ENCODE measurements at regions not wholly inside any gene's neighbourhood (a gene's known extent, or its start where the extent isn't known, plus 50 kb on each side); places are given as distances from the start of the nearest gene placed in this dataset.
A peak's percentile ranks its signal among the peaks of the same experiment; 100 is the strongest.

DNA sequence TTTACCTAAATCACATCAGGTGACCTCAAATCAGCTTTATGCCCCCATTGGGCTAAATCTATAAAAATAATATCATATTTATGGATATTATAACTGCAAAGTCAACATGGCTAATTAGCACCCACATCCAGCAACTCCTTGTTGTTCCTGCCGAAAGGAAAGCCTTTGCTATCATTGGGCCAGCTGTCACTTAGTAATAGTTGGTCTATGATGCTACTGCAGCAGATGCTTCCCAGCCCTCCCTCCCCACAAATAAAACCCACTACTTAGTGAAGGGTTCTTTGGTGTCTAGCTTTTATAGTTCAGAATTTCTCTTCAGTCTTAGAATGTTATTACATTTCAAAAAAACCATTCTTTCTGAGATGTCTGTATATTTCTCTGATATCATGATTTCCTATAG, 116.9 kb upstream of the ENPEP start:
- TF ChIP-seq ZFX (IDR thresholded peaks at IDR 0.05; ENCODE audit: borderline replicate concordance), result no peak
- TF ChIP-seq, protein P1, sequence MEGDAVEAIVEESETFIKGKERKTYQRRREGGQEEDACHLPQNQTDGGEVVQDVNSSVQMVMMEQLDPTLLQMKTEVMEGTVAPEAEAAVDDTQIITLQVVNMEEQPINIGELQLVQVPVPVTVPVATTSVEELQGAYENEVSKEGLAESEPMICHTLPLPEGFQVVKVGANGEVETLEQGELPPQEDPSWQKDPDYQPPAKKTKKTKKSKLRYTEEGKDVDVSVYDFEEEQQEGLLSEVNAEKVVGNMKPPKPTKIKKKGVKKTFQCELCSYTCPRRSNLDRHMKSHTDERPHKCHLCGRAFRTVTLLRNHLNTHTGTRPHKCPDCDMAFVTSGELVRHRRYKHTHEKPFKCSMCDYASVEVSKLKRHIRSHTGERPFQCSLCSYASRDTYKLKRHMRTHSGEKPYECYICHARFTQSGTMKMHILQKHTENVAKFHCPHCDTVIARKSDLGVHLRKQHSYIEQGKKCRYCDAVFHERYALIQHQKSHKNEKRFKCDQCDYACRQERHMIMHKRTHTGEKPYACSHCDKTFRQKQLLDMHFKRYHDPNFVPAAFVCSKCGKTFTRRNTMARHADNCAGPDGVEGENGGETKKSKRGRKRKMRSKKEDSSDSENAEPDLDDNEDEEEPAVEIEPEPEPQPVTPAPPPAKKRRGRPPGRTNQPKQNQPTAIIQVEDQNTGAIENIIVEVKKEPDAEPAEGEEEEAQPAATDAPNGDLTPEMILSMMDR (IDR thresholded peaks at IDR 0.05), result no peak
- no peak overlapping the region for H3K27ac ChIP-seq

- TF ChIP-seq, protein P1 (IDR thresholded peaks at IDR 0.05), result no peak
- TF ChIP-seq ZFX (IDR thresholded peaks at IDR 0.05; ENCODE audit: borderline replicate concordance), result no peak
- H3K27ac ChIP-seq, result no peak overlapping the region
Observed at GRCh38 chr4:110357521-110357920, 118.4 kb upstream of the ENPEP start.

GRCh38 chr4:110354460-110354859, 121.5 kb upstream of the ENPEP start:
- TF ChIP-seq ZFX (IDR thresholded peaks at IDR 0.05; ENCODE audit: borderline replicate concordance), result no peak
- TF ChIP-seq, protein P1 (IDR thresholded peaks at IDR 0.05), result no peak

DNA sequence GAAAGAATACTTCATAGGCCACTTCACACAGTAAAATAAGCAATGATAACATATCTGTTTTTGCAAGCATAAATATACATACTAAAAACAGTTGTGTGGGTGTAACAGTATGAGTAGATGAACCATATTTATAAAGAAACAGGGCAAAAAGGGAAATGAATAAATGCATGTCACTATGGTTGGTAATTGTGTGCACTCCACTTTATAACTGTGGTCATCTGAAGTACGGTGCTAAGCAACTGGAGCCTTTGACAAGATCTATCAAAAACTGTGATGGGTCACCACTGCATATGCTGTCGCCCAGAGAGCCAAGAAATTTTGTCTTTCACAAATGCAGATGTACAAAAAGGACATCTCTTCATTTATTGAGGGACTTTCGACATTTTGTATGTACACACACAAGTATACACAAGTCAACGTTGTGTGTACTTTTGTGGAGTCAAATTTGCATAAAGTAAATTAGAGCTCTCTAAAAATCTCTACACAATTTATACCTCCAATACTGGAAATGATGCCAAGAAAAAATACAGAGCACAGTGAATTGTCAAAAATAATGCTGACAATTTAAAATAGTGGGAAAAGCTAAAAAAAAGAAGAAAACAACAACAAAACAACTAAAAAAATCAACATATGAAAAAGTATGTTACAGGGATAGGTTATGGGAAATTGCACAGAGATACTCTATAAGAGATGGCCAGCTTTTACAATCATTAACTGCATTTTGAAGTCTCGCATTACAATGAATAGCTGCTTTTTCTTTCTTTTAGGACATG, 123.1 kb upstream of the ENPEP start:
- H3K27ac ChIP-seq, result no peak overlapping the region
- TF ChIP-seq, protein P1 (IDR thresholded peaks at IDR 0.05), result no peak

More at GRCh38 chr4:110354460-110354859, 121.5 kb upstream of the ENPEP start:
- no peak overlapping the region for H3K27ac ChIP-seq

DNA sequence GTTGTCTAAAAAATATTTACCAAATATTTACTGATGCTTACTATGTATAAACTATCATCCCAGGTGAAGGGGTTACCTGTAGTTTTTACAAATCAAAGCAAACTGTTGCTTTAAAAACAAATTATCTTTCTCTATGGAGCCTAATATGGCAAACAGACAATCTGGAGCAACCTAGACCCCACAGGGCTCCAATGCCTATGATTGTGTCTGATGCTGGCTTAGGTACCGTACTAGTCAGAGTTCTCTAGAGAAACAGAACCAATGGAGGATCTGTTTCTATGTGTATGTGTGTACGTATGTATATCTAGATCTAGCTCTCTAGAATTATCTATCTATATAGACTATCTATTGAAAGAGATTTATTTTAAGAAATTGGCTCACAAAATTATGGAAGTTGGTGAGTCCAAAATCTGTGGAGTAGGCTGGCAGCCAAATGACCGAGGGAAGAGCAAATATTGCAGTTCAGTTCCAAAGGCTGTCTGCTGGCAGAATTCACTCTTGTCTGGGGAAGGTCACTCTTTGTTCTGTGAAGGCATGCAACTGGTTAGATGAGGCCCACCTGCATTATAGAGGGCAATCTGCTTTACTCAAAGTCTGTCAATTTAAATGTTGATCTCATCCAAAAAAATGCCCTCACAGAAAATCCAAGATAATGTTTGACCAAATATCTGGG, 127.1 kb upstream of the ENPEP start:
- H3K27ac ChIP-seq, result no peak overlapping the region
- TF ChIP-seq ZFX (IDR thresholded peaks at IDR 0.05; ENCODE audit: borderline replicate concordance), result no peak

GRCh38 chr4:110347805-110348204, 128.2 kb upstream of the ENPEP start:
- TF ChIP-seq, protein P1 (IDR thresholded peaks at IDR 0.05), result no peak
- no peak for TF ChIP-seq ZFX (IDR thresholded peaks at IDR 0.05; ENCODE audit: borderline replicate concordance)

DNA sequence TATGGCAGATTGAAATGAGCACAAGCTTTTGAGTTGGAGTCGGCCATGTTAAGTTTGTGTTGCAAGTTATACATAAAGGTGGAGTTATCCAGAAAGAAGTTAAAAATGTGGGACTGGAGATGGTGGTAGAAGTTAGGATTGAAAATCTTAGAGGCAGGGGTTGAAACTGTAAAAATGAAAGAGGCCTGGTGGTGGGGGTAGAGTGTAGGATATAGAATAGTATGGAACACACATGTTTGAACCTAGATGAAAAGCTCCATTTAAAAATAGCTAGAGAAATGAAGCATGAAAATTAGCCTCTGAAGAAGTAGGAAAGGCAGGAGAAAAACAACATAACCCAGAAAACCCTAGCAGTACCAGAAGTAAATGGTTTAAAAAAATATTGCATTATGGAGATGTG, 131.8 kb upstream of the ENPEP start:
- H3K27ac ChIP-seq, result no peak overlapping the region
- TF ChIP-seq, protein P1 (IDR thresholded peaks at IDR 0.05), result peak; percentile 39
- no peak for TF ChIP-seq ZFX (IDR thresholded peaks at IDR 0.05; ENCODE audit: borderline replicate concordance)

More at GRCh38 chr4:110347805-110348204, 128.2 kb upstream of the ENPEP start:
- H3K27ac ChIP-seq, result no peak overlapping the region

All from 22Rv1 (cell line).